GM18520 (cell line): ENCODE measurements at regions not wholly inside any gene's neighbourhood (a gene's known extent, or its start where the extent isn't known, plus 50 kb on each side); places are given as distances from the start of the nearest gene placed in this dataset.
"Not testable (repeated sequence)": the region's sequence is repeated elsewhere in the genome, so short reads cannot be mapped to it uniquely, and the experiment has no call there.

Experiments used
- ATAC-seq: cut with Tn5 transposase; IDR thresholded peaks from one replicate; pipeline ENCODE4 v1.9.1; 2021; ENCODE audit not compliant: unreplicated experiment

DNA sequence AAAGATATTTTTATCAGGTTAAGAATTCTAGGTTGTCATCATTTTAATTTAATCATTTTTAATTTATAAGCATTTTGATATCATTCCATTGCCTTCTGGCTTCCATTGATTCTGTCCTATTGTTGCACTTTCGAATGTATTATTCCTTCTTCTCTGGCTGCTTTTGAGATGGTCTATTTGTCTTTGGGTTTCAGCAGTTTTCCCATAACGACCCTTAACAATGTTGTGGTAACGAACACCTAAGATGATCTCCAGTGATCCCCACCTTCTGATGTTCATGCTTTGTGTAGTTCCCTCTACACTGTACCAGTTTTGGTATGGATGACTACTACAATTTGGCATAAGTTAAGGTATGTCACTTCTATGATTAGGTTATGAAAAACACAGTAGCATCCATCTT lies 59.9 kb downstream of the MINAR1 start:
- no peak for ATAC-seq

DNA sequence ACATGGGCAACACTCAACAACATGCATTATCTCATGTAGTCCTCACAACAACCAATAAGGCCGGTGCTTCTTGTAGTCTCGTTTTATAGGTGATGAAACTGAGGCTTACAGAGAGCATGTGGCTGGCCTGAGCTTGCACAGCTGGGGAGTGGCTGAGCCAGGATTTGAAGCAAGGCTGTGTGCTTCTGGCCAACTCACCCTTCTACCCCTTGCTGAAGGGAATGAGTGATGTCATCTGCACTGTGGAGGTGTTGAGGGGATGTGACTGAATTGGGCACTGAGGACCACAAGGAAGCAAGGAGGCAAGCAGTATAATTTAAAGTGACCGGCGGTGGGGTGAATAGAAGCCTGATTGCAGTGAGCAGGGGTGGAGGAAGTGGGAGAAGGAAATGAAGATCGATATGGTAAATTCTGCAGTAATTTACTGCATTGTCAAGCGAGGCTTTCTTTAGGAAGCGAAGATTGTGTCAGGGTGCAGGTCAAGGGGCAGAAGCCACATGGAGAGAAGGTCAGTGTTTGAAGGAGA lies 62.3 kb downstream of the MINAR1 start:
- no peak for ATAC-seq

DNA sequence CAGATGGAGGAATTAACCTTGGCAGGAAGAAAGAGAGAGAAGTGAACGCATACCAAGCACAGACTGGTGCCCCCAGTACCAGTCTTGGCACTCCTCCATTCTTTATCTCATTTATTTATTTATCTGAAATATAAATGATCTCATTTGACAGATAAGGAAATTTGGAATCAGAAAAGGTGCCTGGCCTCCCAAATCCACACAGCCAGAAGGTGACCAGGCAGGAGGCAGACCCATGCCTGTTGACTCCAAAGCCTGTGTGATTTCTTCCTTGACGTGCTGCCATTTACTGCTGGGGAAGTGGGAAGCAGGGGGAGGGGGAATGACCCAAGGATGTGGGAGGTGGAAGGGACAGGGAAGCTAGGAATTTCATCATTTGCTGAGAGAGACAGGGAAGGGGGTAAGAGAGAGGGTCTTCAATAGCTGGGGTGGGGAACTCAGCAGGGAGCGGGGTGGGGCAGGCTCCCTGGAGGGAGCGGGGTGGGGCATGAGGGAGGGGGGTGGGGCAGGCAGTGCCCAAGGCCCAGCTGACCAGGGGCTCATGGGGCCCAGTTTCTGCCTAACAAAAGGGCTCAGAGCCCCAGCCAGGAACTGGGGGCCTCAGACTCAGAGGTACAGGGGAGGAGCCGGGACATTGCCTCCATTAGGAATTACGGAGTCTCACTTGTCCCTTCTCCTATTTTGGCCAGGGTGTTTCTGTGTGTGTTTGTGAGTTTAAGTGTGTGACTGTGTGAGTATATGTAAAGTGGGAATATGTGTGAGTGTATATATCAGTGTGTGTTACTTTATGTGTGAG lies 63.0 kb downstream of the MINAR1 start:
- ATAC-seq: no peak

DNA sequence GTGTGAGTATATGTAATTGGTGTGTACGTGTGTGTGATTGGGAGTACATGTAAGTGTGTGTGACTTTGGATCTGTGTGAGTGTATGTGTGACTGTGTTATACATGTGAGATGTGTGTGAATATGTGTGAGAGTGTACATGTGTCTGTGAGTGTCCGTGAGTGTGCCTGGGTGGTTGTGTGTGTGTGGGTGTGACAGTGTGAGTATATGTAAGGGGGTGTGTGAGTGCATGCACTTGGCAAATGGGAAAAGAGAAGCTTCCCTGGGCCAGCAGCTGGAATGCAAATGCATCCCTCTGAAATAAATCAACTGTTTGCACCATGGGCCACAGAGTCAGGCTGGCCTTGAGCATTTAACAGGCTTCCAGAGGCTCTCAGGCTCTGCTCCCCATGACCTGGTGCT lies 63.6 kb downstream of the MINAR1 start:
- no peak for ATAC-seq

DNA sequence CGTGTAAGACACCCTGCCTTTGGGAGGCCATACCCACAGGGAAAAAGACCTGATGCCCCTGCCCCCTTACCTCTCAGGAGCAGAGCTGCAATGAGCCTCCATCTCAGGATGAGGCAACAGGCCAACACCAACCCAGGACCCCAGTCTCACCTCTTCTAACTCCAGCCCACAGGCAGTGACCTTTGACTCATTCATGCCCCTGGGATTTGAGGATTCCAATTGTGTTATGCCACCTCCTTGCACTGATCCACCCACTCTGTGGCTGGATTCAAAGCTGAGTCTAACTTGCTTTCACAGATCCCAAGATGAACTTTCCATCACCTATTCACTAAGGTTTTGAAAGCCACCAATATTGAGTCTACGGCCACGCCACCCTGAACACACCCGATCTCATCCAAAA lies 64.7 kb downstream of the MINAR1 start:
- no peak for ATAC-seq

DNA sequence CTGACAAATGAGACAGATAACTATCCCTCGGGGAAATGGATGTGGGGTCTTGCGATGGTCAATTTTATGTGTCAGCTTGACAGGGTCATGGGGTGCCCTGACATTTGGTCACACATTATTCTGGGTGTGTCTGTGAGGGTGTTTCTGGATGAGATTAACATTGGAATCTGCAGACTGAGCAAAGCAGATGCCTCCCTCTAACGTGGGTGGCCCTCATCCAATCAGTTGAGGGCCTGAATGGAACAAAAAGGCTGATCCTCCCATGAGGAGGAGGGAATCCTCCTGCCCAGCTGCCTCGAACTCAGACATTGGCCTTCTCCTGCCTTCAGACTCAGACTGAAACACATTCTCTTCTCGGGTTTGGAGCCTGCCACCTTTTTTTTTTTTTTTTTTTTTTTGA lies 69.0 kb downstream of the MINAR1 start:
- no peak for ATAC-seq

DNA sequence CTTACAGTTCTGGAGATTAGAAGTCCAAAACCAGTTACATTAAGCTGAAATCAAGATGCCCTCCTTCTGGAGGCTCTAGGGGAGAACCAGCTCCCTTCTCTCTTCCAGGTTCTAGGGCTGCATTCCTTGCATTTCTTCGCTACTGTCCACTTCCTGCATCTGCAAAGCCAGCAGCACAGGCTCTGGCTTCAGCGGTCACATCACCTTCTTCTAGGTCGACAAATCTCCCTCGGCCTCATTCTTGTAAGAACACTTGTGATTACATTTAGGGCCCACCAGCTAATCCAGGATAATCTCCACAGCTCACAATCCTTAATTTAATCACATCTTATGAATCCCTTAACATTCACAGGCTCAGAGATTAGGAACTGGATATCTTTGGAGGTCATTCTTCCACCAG lies 73.8 kb downstream of the MINAR1 start:
- no peak for ATAC-seq

DNA sequence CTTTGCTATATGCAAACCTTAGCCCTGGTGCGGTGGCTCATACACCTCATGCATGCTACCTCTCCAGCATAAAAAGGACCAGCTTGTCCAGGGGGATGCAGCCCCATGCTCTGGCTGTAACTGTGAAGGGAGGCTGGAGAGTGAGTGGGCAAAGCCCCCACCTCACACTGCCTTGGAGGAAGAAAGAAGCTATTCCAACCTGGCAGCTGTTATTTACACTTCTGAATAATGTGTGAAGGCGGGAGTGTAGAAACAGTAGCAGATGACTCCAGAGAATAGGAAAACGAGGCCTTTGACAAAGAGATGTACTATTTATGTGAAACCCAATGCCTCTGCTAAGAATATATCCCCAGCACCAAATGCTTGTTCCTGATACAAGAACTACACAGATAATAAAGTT lies 80.7 kb downstream of the MINAR1 start:
- not testable (repeated sequence) for ATAC-seq

DNA sequence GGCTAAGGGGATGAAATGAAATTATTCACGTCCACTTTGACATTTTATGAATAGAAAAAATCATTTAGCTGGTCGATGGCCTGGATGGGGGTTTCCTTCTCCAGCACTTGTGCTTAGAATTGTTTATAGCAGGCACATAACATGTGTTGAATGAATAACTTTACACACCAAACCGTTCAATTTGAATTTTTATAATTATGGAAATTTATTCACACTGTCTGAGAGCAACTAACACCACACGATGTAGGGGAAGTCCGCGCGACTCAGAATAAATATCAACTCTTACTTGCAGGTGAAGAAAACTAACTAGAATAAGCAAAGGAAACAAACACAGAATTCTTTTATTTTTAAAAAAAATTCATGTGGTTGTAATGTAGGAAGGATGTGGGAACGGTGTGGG lies 81.3 kb downstream of the MINAR1 start:
- no peak for ATAC-seq

DNA sequence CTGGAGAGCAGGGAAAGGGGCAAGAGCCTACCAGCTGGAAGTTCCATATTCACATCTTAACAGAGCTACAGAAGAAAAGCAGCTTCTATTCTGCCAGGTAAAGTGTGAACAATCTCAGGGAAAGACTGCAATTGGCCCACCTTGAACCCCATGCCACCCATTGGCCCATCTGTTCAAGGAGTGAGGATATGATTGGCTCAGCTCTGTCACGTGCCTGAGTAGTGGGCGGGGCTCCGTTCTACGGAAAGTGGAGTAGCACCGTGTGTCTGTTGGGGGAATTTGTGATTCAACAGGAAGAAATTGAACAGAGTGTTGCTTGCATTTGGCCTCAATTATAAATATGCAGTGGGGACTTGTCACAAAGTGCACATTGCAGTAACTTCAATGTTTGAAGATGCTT lies 81.8 kb downstream of the MINAR1 start:
- no peak for ATAC-seq

DNA sequence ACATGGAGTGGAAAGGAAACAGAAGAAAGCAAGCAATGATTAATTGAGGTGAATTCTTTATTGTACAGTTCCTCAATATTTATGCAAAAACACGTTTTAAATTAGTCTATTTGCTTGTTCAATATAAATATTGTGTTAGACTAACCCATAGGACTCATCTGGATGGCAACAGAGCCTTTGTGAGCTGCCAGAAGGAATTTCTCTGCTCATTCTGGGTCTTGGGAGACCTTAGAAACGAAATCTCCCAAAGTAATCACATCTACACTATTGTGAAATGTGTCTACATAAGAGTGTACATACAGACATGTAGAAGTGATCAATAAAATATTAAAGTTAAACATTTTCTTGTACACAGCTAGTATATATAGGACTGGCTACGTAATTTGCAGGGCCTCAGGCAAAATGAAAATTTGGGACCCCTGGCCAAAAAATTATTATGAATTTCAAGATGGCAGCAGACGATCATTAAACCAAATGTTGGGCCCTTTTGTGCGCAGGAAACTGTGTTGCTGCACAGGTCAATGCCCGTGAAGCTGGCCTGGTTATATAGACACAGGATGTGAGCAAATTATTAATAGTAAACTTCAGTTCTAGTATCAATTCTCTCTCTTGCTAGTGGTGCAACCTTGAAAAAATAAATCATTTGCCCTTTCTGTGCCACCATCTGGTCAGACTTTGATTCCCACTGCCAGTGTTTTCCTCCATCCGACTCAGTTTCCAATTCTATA lies 83.3 kb downstream of the MINAR1 start:
- ATAC-seq: no peak

DNA sequence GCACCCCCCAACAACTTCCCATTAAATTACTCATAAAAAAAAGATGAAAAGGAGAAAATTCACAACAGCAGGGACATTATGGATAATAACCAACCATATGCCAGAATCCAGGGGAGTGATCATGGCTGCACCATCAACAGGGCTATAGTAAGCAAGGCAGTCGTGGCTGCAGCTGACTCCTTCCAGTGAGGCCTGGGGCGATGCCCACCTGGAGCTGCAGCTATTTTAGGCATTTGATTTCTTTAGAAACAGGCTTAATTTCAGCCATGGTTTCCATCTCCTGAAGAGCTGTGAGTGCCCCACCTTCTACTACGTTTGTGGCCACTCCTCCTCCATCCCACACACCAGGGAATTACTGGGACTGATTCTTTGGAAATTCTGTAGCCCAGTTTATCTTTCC lies 84.0 kb downstream of the MINAR1 start:
- no peak for ATAC-seq

DNA sequence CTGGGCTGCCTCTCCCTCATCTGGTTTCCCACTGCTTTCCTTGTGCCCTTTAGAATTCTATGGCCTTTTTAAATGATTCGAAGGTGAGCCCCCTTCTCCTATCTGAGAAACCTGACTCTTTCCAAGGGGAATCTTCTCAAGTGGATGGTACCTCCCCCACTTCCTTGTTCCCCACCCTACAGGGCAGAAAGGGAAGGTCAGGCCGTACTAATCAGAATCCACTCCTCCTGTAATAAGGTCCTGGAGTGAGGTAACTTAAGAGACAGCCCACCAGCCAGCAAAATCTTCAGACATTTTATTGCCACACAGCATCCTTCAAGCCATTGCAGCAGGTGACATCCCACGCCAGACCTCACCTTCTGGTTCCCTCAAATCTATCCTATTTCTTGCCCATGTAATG lies 84.5 kb downstream of the MINAR1 start:
- no peak for ATAC-seq

DNA sequence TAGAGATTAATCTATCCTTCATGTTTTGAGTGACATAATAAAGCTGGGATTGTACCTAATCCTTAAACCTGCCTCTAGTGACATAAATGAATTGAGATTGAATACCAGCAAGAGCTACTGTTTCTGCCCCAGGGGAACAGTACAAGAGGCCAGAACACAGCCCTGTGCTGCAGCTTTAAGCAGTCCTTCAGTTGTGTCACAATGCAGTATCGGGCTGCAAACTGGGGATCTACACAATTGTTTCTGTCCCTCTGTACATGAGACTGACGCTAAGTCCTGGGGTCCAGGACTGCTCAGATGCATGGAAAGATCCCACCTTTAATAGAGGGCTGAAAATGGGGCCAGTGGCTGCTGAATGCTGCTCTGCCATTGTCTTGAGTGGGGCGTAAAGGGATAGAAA lies 87.5 kb downstream of the MINAR1 start:
- no peak for ATAC-seq

DNA sequence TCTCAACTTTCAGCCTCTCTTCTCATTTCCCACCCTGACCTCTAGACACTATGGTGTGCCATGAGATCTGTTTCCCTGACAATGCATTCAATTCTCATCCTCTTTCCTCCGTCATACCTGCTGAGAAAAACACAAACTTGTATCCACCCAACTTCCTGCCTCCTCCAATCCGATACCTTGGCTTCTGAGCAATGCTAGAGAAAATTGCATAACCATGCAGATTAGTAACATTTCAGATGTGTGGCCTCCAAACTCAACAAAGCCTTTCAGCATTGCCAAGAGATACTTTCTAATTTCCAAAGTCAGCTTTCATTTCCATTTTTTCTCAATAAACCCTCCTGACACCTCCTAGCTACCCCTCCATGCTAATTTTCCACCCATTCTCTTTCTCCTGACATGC lies 88.5 kb downstream of the MINAR1 start:
- ATAC-seq: no peak

DNA sequence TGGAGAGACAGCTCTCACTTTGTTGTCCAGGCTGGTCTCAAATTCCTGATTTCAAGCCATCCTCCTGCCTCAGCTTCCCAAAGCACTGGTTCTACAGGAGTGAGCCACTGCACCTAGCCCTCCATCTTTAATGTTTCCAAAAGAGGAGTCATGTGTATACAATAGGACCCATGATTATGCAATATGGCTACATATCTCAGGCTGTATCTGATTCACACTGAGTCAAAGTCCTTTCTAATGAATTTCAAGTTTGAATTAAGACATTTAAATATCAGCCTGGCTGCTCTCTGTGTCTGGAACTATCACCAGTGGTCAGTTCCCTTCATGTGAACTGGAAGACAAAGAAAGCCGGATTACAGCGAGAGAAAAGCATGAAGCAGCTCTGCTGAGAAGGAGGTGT lies 90.5 kb downstream of the MINAR1 start:
- no peak for ATAC-seq

DNA sequence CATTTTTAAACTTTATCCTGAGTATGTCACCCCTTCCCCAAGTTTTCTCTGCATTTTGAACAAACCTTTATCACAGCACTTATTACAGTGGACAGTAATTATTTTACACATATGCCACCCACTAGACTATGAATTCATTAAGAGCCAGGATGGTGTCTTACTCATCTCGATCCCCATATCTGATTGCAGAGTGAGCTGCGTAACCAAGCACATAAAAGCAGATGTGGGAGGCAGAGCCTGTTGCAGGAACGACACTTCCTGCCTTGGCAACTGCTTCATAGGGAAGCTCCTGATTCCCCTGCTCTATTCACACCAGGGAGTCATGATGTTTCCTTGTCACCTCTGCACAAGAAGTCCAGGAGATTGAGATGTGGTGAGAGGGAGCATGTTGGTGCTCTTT lies 91.1 kb downstream of the MINAR1 start:
- ATAC-seq: no peak

DNA sequence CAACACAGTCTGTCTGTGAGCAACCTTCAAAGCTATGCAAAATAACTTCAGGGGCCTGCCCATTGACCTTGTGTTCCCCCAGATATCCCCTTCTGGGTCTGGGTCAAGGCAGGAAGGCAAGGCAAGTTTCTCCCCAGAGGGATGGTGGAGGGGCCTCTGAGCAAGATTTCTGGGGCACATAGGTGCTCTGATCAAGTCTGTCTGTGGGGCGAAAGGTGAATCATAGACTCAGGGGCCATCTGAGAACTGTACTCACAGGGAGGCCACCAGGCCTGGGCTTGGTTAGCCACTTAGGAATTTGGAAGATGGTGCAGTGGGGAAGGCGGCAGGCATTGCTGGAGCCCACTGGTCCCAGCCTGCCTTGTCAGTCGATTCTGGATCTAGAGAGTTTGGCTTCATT lies 92.4 kb downstream of the MINAR1 start:
- no peak for ATAC-seq

DNA sequence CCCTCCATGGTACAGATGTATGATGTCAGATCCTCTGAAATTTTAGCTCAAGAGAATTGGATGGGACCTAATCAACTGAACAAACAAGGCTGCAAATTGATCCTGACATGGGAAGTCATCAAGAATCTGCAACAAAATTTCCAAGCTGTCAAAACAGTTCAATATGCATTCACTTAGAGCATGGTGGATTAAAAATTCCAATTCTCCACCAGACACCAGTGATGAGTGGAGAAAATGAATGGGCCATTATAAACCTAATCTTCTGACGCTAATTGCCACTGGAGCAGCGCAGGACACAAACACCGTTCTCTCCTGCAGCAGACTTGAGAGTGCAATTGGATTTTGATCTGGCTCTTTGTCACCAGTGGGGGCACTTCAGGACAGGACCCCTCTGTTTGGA lies 94.2 kb downstream of the MINAR1 start:
- no peak for ATAC-seq

DNA sequence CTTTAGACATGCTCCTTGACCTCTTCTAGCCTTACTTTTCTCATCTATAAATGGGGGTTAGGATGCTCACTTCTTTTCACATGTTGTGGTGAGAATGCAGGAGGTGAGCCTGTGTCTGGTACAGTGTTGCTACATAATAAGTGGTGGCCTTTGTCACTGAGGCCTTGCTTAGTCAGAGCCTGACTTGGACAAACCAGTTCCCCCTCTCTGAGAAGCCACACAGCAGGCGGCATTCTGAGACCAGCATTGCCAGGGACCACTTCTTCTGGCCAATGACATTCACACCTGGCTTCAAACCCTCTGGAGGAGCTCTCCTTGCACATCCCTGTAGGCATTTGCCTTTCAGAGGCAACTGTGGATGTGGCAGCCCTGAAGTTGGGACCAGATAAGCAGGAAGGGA lies 95.7 kb downstream of the MINAR1 start:
- ATAC-seq: no peak

DNA sequence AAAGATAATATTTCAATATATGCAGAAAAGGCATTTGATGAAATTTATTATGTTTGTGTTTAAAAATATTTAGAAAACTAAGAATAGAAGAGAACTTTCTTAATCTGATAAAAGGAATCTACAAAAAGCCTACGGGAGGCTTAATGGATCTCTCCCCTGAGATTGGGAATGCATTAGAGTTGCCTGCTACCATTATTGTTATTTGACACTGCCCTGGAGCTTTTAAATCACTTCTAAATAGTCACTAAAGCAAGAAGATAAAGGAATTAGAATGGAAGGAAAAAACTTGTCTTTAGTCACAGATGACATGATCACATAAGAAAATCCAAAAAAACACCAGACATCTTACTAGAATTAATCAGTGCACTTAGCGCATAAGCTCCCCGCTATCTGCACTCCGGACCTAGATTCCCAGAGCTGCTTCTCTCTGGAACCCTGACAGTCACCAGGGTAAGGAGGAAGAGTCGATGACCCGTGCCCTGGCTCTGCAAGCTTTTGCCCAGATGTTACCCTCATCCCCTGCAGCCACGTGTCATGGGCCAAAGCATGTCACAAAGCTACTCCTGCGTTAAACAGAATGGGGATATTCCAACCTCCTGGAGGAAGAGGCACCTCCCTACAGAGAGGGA lies 97.1 kb downstream of the MINAR1 start:
- no peak for ATAC-seq

DNA sequence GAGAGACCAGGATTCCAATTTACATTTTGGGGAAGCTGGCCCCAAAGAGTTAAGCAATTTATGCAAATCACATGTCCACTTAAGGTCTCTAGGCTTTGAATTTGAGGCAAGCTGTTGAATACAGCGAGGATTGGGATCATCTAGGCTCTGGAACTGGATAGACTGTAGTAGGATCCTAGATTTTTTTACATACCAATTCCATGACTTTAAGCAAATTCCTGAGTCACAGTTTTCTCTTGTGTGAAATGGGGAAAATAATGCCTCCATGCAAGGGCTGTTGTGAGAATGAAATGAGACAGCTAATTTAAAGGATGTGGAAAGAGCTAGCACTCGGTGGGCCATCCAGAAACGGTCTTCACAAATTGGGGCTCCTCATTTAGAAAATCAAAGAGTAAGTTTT lies 103.4 kb downstream of the MINAR1 start:
- no peak for ATAC-seq
